NB4 (cell line): ENCODE measurements at regions not wholly inside any gene's neighbourhood (a gene's known extent, or its start where the extent isn't known, plus 50 kb on each side); places are given as distances from the start of the nearest gene placed in this dataset.

Experiments
- CTCF ChIP-seq: IDR thresholded peaks from one replicate; pipeline ENCODE4 v1.5.1; 2012; ENCODE audit warnings: low read depth, low read length
- MAX ChIP-seq: IDR thresholded peaks from 2 replicates; pipeline ENCODE4 v1.6.1; 2011; ENCODE audit warnings: low read depth, low read length
- MYC ChIP-seq: IDR thresholded peaks from 2 replicates; pipeline ENCODE4 v1.6.1; 2011; ENCODE audit warnings: low read depth, low read length
- POLR2A ChIP-seq: IDR thresholded peaks from 2 replicates; pipeline ENCODE4 v1.6.1; 2011; ENCODE audit warnings: mild to moderate bottlenecking; ENCODE audit not compliant: insufficient read length; ENCODE audit errors: extremely low read depth

GRCh38 chr6:6968357-6968730 lies 139.4 kb upstream of the RREB1 start:
- TF ChIP-seq POLR2A (no peak), CTCF (no peak), MYC (no peak), MAX (no peak)
